ENCODE measurements at regions not wholly inside any gene's neighbourhood (a gene's known extent, or its start where the extent isn't known, plus 50 kb on each side); places are given as distances from the start of the nearest gene placed in this dataset.

GRCh38 chr13:22176968-22177520 lies 506.2 kb downstream of the FGF9 start:
- no peak overlapping the region for H3K27ac Mint-ChIP-seq

GRCh38 chr13:22178878-22179277 lies 508.0 kb downstream of the FGF9 start:
- H3K27ac Mint-ChIP-seq: no peak overlapping the region
- H3K27me3 Mint-ChIP-seq: no peaks in the 10 kb centered on the region
- peaks cover 19% of the 10 kb centered on the region for H3K9me3 Mint-ChIP-seq
- no peaks in the 10 kb centered on the region for H3K4me1 Mint-ChIP-seq (ENCODE audit: low read depth)
- no peak overlapping the region for H3K4me3 Mint-ChIP-seq
- H3K36me3 Mint-ChIP-seq (ENCODE audit: low read depth): no peaks in the 10 kb centered on the region

More at GRCh38 chr13:22176968-22177520, 506.2 kb downstream of the FGF9 start:
- Mint-ChIP-seq H3K36me3 (ENCODE audit: low read depth) (no peaks in the 10 kb centered on the region), H3K9me3 (peaks cover 19% of the 10 kb centered on the region), H3K4me3 (no peak overlapping the region), H3K27me3 (no peaks in the 10 kb centered on the region), H3K4me1 (ENCODE audit: low read depth) (peaks cover 5% of the 10 kb centered on the region)

GRCh38 chr13:22187329-22187728 lies 516.5 kb downstream of the FGF9 start:
- H3K36me3 Mint-ChIP-seq (ENCODE audit: low read depth): no peaks in the 10 kb centered on the region
- no peaks in the 10 kb centered on the region for H3K27me3 Mint-ChIP-seq
- H3K9me3 Mint-ChIP-seq: no peaks in the 10 kb centered on the region
- H3K4me1 Mint-ChIP-seq (ENCODE audit: low read depth): peaks cover 3% of the 10 kb centered on the region
- no peak overlapping the region for H3K27ac Mint-ChIP-seq
- H3K4me3 Mint-ChIP-seq: no peak overlapping the region

- no peak overlapping the region for H3K4me3 Mint-ChIP-seq
- no peaks in the 10 kb centered on the region for H3K36me3 Mint-ChIP-seq (ENCODE audit: low read depth)
- H3K9me3 Mint-ChIP-seq: no peaks in the 10 kb centered on the region
- no peaks in the 10 kb centered on the region for H3K27me3 Mint-ChIP-seq
- peaks cover 6% of the 10 kb centered on the region for H3K4me1 Mint-ChIP-seq (ENCODE audit: low read depth)
- H3K27ac Mint-ChIP-seq: no peak overlapping the region
These were observed 518.5 kb downstream of the FGF9 start for GRCh38 chr13:22189176-22190048.

- Mint-ChIP-seq H3K4me1 (ENCODE audit: low read depth) (peaks cover 3% of the 10 kb centered on the region), H3K4me3 (no peak overlapping the region), H3K27ac (no peak overlapping the region), H3K27me3 (no peaks in the 10 kb centered on the region), H3K9me3 (no peaks in the 10 kb centered on the region), H3K36me3 (ENCODE audit: low read depth) (no peaks in the 10 kb centered on the region)
These were observed 522.2 kb downstream of the FGF9 start for GRCh38 chr13:22193070-22193469.

- peaks cover 3% of the 10 kb centered on the region for H3K4me1 Mint-ChIP-seq (ENCODE audit: low read depth)
- H3K27ac Mint-ChIP-seq: no peak overlapping the region
- H3K36me3 Mint-ChIP-seq (ENCODE audit: low read depth): no peaks in the 10 kb centered on the region
- H3K27me3 Mint-ChIP-seq: no peaks in the 10 kb centered on the region
- H3K4me3 Mint-ChIP-seq: no peak overlapping the region
- no peaks in the 10 kb centered on the region for H3K9me3 Mint-ChIP-seq
These were observed 523.4 kb downstream of the FGF9 start for GRCh38 chr13:22194106-22194805.

GRCh38 chr13:22195726-22196125 lies 524.9 kb downstream of the FGF9 start:
- H3K27ac Mint-ChIP-seq: no peak overlapping the region
- no peak overlapping the region for H3K4me3 Mint-ChIP-seq
- H3K36me3 Mint-ChIP-seq (ENCODE audit: low read depth): no peaks in the 10 kb centered on the region
- H3K4me1 Mint-ChIP-seq (ENCODE audit: low read depth): peaks cover 3% of the 10 kb centered on the region
- no peaks in the 10 kb centered on the region for H3K27me3 Mint-ChIP-seq
- no peaks in the 10 kb centered on the region for H3K9me3 Mint-ChIP-seq

GRCh38 chr13:22196777-22197176 lies 525.9 kb downstream of the FGF9 start:
- no peak overlapping the region for H3K27ac Mint-ChIP-seq
- no peaks in the 10 kb centered on the region for H3K36me3 Mint-ChIP-seq (ENCODE audit: low read depth)
- no peak overlapping the region for H3K4me3 Mint-ChIP-seq

GRCh38 chr13:22198001-22198400 lies 527.1 kb downstream of the FGF9 start:
- H3K9me3 Mint-ChIP-seq: no peaks in the 10 kb centered on the region
- H3K4me1 Mint-ChIP-seq (ENCODE audit: low read depth): peaks cover 3% of the 10 kb centered on the region
- no peak overlapping the region for H3K27ac Mint-ChIP-seq
- H3K4me3 Mint-ChIP-seq: no peak overlapping the region
- no peaks in the 10 kb centered on the region for H3K36me3 Mint-ChIP-seq (ENCODE audit: low read depth)
- no peaks in the 10 kb centered on the region for H3K27me3 Mint-ChIP-seq

More at GRCh38 chr13:22196777-22197176, 525.9 kb downstream of the FGF9 start:
- Mint-ChIP-seq H3K4me1 (ENCODE audit: low read depth) (peaks cover 3% of the 10 kb centered on the region), H3K9me3 (no peaks in the 10 kb centered on the region), H3K27me3 (no peaks in the 10 kb centered on the region)

GRCh38 chr13:22198641-22199217 lies 527.9 kb downstream of the FGF9 start:
- Mint-ChIP-seq H3K4me1 (ENCODE audit: low read depth) (no peaks in the 10 kb centered on the region), H3K9me3 (no peaks in the 10 kb centered on the region), H3K36me3 (ENCODE audit: low read depth) (no peaks in the 10 kb centered on the region), H3K27ac (no peak overlapping the region), H3K27me3 (no peaks in the 10 kb centered on the region), H3K4me3 (no peak overlapping the region)

- H3K36me3 Mint-ChIP-seq (ENCODE audit: low read depth): no peaks in the 10 kb centered on the region
- H3K27me3 Mint-ChIP-seq: no peaks in the 10 kb centered on the region
- H3K4me3 Mint-ChIP-seq: no peak overlapping the region
- no peaks in the 10 kb centered on the region for H3K9me3 Mint-ChIP-seq
- H3K4me1 Mint-ChIP-seq (ENCODE audit: low read depth): no peaks in the 10 kb centered on the region
- no peak overlapping the region for H3K27ac Mint-ChIP-seq
These were observed 529.6 kb downstream of the FGF9 start for GRCh38 chr13:22200440-22200839.

- H3K27ac Mint-ChIP-seq: no peak overlapping the region
- no peaks in the 10 kb centered on the region for H3K36me3 Mint-ChIP-seq (ENCODE audit: low read depth)
- H3K9me3 Mint-ChIP-seq: no peaks in the 10 kb centered on the region
- no peaks in the 10 kb centered on the region for H3K27me3 Mint-ChIP-seq
- no peak overlapping the region for H3K4me3 Mint-ChIP-seq
- H3K4me1 Mint-ChIP-seq (ENCODE audit: low read depth): no peaks in the 10 kb centered on the region
These were observed 530.6 kb downstream of the FGF9 start for GRCh38 chr13:22201375-22201925.

- Mint-ChIP-seq H3K9me3 (no peaks in the 10 kb centered on the region), H3K4me3 (no peak overlapping the region), H3K4me1 (ENCODE audit: low read depth) (peaks cover 19% of the 10 kb centered on the region), H3K36me3 (ENCODE audit: low read depth) (no peaks in the 10 kb centered on the region), H3K27ac (no peak overlapping the region), H3K27me3 (no peaks in the 10 kb centered on the region)
These were observed 539.5 kb downstream of the FGF9 start for GRCh38 chr13:22210134-22210930.

- Mint-ChIP-seq H3K36me3 (ENCODE audit: low read depth) (no peaks in the 10 kb centered on the region), H3K9me3 (no peaks in the 10 kb centered on the region), H3K4me3 (no peak overlapping the region), H3K27me3 (no peaks in the 10 kb centered on the region), H3K4me1 (ENCODE audit: low read depth) (peaks cover 23% of the 10 kb centered on the region), H3K27ac (peak overlapping the region; percentile 74)
These were observed 541.0 kb downstream of the FGF9 start for GRCh38 chr13:22211876-22212275.
